Activated CD8-positive, alpha-beta T cell treated with anti-CD3 and anti-CD28 coated beads, Interleukin-2, amount 10 ng/mL, durations not matched to agents 7 days and 5 days (primary cell): ENCODE measurements at regions not wholly inside any gene's neighbourhood (a gene's known extent, or its start where the extent isn't known, plus 50 kb on each side); places are given as distances from the start of the nearest gene placed in this dataset.

Experiments used
- ATAC-seq: fragments of 150-1000 bp; cut with Tn5 transposase; one replicate; pipeline ENCODE4 v1.10.0; 2021; ENCODE audit warnings: moderate library complexity
- CTCF ChIA-PET: fragments of 350-600 bp; sonication (Branson Sonifier 250); formaldehyde crosslinking; loops from one replicate; lab custom pipeline; 2021; ENCODE audit warnings: antibody characterized with exemption; lab: Charles Lee
- POLR2A ChIA-PET: fragments of 350-600 bp; sonication (Branson Sonifier 250); formaldehyde crosslinking; loops from one replicate; lab custom pipeline; 2021; ENCODE audit warnings: antibody characterized with exemption; lab: Charles Lee
- DNase-seq: peaks from one replicate; pipeline ENCODE4 v3.0.0-alpha.2; 2020
- H3K27ac Mint-ChIP-seq: one replicate; pipeline ENCODE4 v1.8.0; 2021; ENCODE audit warnings: mild to moderate bottlenecking, mixed read lengths
- H3K27me3 Mint-ChIP-seq: one replicate; pipeline ENCODE4 v1.8.0; 2021; ENCODE audit warnings: low read depth, mixed read lengths
- H3K36me3 Mint-ChIP-seq: one replicate; pipeline ENCODE4 v1.8.0; 2021; ENCODE audit warnings: low read depth, mixed read lengths
- H3K4me1 Mint-ChIP-seq: one replicate; pipeline ENCODE4 v1.8.0; 2021; ENCODE audit warnings: low read depth, mixed read lengths
- H3K4me3 Mint-ChIP-seq: one replicate; pipeline ENCODE4 v1.8.0; 2021; ENCODE audit warnings: mild to moderate bottlenecking, mixed read lengths
- H3K9me3 Mint-ChIP-seq: one replicate; pipeline ENCODE4 v1.8.0; 2022; ENCODE audit warnings: mixed read lengths; ENCODE audit not compliant: insufficient read depth

DNA sequence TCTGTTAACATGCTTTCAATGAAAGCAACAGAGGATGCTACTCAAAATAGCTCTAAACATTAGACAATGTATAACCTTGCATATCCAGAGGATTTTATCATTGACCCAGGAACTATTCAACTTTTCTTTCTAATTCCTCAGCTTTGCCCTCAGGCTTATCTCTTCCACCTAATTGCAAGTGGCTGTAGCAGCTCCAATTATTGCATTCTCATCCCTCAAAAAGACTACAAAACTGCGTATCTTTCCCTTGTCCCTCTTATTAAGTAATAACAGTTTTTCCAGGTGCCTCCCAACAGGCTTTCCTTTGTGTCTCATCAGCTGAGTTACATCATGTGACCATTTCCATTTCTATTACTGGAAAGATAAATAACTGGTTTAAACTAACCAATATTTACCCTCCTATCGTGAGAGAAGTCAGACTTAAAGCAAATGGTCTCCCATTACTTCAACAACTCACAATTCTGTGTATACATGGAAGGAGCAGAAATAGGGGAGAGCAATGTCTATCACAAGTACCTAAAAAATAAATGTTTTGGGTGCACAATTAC, 78.0 kb upstream of the MBNL1 start:
- no peak overlapping the region for H3K27ac Mint-ChIP-seq
- DNase-seq (no peak), ATAC-seq (no peak)
- no peaks in the 10 kb centered on the region for H3K9me3 Mint-ChIP-seq
- H3K27me3 Mint-ChIP-seq: no peaks in the 10 kb centered on the region
- peaks cover 67% of the 10 kb centered on the region for H3K4me1 Mint-ChIP-seq
- H3K36me3 Mint-ChIP-seq: no peaks in the 10 kb centered on the region
- ChIA-PET CTCF (interaction anchor here (0.8 to 2.1 kb wide), 4 partner anchors 52 to 78 kb away, joined by 3 to 5 read pairs (median 4); partner anchors contain the start of gene MBNL1), POLR2A (interaction anchor here (0.6 to 3.0 kb wide), 2 partner anchors 78 to 85 kb away, joined by 3 to 14 read pairs; partner anchors contain the start of gene MBNL1)
- no peak overlapping the region for H3K4me3 Mint-ChIP-seq

DNA sequence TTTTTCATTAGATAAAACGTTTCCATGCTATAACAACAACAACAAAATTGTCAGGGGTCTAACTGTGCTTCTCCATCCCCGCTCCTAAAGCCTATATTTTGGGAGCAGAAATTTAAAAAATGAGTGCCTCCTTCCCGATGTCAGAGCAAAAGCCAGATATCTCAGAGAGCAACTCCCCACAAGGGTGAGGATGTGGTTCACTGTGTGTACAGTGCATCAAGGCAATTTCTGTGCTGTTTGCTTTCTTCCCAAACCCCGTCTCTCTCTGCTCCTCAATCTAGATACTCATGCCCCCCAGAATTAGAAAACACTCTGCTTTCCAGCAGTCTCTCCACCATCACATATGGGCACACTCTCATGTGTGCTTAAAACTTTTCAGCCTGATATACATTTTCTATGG, 76.7 kb upstream of the MBNL1 start:
- CTCF ChIA-PET: interaction anchor here (0.7 to 2.7 kb wide), 2 partner anchors 9 to 52 kb away, joined by 4 to 32 read pairs; no protein-coding TSS in a partner anchor
- peak overlapping the region; percentile 74 for H3K27ac Mint-ChIP-seq
- H3K27me3 Mint-ChIP-seq: no peaks in the 10 kb centered on the region
- POLR2A ChIA-PET: interaction anchor here (2.9 kb wide), 1 partner anchor 77 kb away, joined by 24 read pairs; the partner anchor contains the start of gene MBNL1
- H3K4me3 Mint-ChIP-seq: peak overlapping the region; percentile 57
- no peaks in the 10 kb centered on the region for H3K9me3 Mint-ChIP-seq
- DNase-seq (peak; percentile 72), ATAC-seq (peak; percentile 62)
- H3K4me1 Mint-ChIP-seq: peaks cover 77% of the 10 kb centered on the region
- H3K36me3 Mint-ChIP-seq: peaks cover 3% of the 10 kb centered on the region

DNA sequence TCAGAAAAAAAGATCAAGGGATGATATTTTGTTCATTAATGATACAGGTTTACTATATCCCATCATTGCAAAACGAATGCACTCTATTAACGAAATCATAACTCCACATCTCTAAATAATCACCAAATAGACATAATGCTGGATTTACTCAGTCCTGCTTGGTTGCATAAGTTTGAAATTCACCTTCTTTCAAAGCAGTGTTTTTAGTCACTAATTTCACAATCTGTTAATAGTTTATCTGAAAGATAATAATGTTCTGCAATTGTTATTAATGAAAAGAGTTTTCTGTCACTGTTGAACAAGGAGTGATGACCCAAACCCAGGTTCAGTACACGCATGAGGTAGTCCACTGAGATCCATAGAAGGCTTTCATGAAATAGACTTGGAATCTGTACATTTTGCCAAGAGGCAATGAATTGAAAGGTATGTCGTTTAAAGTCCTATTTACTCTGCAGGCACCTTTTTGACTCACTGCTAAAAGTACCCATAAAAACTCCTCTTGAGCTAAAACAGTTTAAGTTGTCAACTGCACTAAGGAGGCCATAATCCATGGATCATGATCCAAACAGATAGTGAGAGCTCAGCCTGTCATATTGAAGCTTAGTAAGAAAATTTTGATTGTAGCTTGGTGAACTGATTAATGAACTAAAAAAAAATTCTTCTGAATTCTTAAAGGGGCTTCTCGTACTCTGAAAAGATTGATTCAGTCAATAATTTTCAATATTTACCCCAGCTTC, 75.6 kb upstream of the MBNL1 start:
- ChIA-PET POLR2A (interaction anchor here (0.6 to 2.9 kb wide), 8 partner anchors 10 to 115 kb away, joined by 3 to 28 read pairs (median 5); partner anchors contain the start of gene MBNL1), CTCF (interaction anchor here (0.7 to 2.7 kb wide), 6 partner anchors 10 to 106 kb away, joined by 3 to 32 read pairs (median 6); no protein-coding TSS in a partner anchor)
- H3K36me3 Mint-ChIP-seq: peaks cover 3% of the 10 kb centered on the region

DNA sequence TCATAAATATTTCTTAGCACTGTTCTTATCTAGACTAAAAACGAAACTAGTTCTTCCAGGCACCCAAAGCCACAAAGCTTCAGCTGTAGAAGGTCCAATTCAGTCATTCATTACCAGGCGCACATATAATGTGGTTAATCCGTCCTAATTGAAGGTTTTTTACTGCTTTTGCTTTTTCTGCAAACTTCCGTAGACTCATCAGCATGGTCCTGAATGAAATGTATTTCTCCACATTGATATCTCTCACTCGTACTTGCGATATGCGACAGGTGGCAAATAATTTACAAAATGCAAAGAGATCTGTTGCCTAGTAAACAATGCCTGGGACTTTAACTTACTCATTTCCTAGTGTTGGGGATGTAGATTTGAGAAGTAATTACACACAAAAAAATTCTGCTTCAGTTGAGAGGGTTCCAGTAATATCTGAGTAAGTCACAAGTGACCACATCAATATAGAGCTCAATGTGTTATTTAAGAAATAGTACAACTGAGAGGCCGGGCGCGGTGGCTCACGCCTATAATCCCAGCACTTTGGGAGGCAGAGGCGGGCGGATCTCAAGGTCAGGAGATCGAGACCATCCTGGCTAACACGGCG, 75.0 kb upstream of the MBNL1 start:
- ATAC-seq: peak; percentile 75
- peak; percentile 66 for DNase-seq
- H3K4me1 Mint-ChIP-seq: peaks cover 82% of the 10 kb centered on the region
- H3K4me3 Mint-ChIP-seq: peak overlapping the region; percentile 71
- CTCF ChIA-PET: interaction anchor here (1.1 to 2.7 kb wide), 5 partner anchors 10 to 106 kb away, joined by 3 to 32 read pairs (median 7); no protein-coding TSS in a partner anchor
- H3K27me3 Mint-ChIP-seq: no peaks in the 10 kb centered on the region
- peaks cover 4% of the 10 kb centered on the region for H3K36me3 Mint-ChIP-seq
- H3K9me3 Mint-ChIP-seq: no peaks in the 10 kb centered on the region
- H3K27ac Mint-ChIP-seq: peak overlapping the region; percentile 83
- POLR2A ChIA-PET: interaction anchor here (0.6 to 2.9 kb wide), 8 partner anchors 10 to 114 kb away, joined by 3 to 28 read pairs (median 5); partner anchors contain the start of gene MBNL1

More for the DNA sequence above, 75.6 kb upstream of the MBNL1 start:
- H3K4me3 Mint-ChIP-seq: peak overlapping the region; percentile 71
- no peaks in the 10 kb centered on the region for H3K9me3 Mint-ChIP-seq
- ATAC-seq (peak; percentile 13), DNase-seq (no peak)
- peaks cover 82% of the 10 kb centered on the region for H3K4me1 Mint-ChIP-seq
- peak overlapping the region; percentile 83 for H3K27ac Mint-ChIP-seq
- no peaks in the 10 kb centered on the region for H3K27me3 Mint-ChIP-seq

DNA sequence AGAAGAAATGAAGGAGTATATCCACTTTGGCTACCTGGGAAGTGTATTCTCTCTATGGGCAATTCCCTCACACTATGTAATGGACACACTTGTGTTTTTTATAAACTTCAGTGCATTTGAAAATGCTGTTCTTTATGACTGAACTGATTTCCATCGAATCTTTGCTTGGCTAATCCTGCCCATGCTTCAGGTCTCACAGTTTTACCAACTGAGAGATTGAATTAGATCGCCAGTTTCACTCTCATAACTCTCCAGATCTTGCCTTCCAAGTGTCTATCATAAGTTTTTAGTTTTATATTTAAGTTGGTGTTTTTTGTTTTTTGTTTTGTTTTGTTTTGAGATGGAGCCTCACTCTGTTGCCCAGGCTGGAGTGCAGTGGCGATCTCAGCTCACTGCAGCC, 73.5 kb upstream of the MBNL1 start:
- DNase-seq (no peak), ATAC-seq (no peak)
- Mint-ChIP-seq H3K9me3 (no peaks in the 10 kb centered on the region), H3K36me3 (peaks cover 4% of the 10 kb centered on the region), H3K4me1 (peaks cover 82% of the 10 kb centered on the region), H3K4me3 (peak overlapping the region; percentile 17), H3K27me3 (no peaks in the 10 kb centered on the region), H3K27ac (peak overlapping the region; percentile 81)
- CTCF ChIA-PET: no interaction called here
- POLR2A ChIA-PET: interaction anchor here (1.9 to 6.0 kb wide), 2 partner anchors 48 to 74 kb away, joined by 7 to 77 read pairs; partner anchors contain the start of gene MBNL1

DNA sequence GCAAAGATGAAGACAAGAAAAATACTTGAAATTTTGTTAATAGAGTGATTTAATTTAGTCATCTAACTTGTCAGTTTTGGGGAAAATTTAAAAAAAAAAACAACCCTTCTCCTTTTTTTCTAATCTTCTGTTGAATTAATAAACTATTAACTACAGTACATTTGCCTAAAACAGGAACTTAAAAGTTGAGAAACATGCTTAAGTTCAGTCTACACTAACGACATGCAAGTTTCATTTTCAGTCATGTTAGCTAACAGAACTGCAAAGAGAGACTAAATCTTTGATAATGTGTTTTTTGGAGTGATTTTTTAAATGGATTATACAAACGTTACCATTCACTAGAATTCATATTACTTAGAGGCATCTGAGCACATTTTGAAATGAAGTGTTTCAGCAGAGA, 71.9 kb upstream of the MBNL1 start:
- Mint-ChIP-seq H3K4me3 (peak overlapping the region; percentile 67), H3K9me3 (no peaks in the 10 kb centered on the region), H3K27ac (peak overlapping the region; percentile 92), H3K36me3 (peaks cover 4% of the 10 kb centered on the region), H3K4me1 (peaks cover 84% of the 10 kb centered on the region), H3K27me3 (no peaks in the 10 kb centered on the region)
- no peak for ATAC-seq
- CTCF ChIA-PET: no interaction called here
- no peak for DNase-seq
- POLR2A ChIA-PET: interaction anchor here (1.9 to 6.0 kb wide), 2 partner anchors 47 to 73 kb away, joined by 7 to 77 read pairs; partner anchors contain the start of gene MBNL1

- H3K27ac Mint-ChIP-seq: peak overlapping the region; percentile 81
- DNase-seq (no peak), ATAC-seq (no peak)
- H3K9me3 Mint-ChIP-seq: no peaks in the 10 kb centered on the region
- ChIA-PET POLR2A (interaction anchor here (0.6 to 6.0 kb wide), 4 partner anchors 20 to 72 kb away, joined by 4 to 80 read pairs (median 42); partner anchors contain the start of gene MBNL1), CTCF (interaction anchor here (0.9 to 3.3 kb wide), 6 partner anchors 12 to 78 kb away, joined by 3 to 33 read pairs (median 5); no protein-coding TSS in a partner anchor)
- peaks cover 79% of the 10 kb centered on the region for H3K4me1 Mint-ChIP-seq
- peaks cover 4% of the 10 kb centered on the region for H3K36me3 Mint-ChIP-seq
- no peaks in the 10 kb centered on the region for H3K27me3 Mint-ChIP-seq
- H3K4me3 Mint-ChIP-seq: peak overlapping the region; percentile 67
Observed at GRCh38 chr3:152197451-152197850, 71.3 kb upstream of the MBNL1 start.

DNA sequence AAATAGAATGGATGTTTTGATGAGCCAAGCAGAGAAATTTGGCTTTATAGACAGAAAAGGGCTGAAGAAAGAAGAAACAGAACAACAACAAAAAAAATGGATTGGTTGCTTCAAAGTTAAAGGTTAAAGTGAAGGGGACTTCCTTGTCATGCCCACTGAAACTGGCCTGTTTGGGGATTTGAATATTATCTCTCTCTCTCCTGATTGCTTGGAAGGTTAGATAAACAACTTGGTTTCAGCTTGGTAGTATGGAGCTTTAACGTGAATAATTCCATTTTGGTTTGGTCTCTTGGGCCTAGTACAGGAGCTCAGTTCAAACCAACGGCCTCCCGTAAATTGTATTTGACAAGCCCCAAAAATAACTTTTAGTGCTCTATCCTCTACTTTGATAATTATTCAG, 70.8 kb upstream of the MBNL1 start:
- DNase-seq (no peak), ATAC-seq (no peak)
- CTCF ChIA-PET: interaction anchor here (0.9 to 3.3 kb wide), 8 partner anchors 9 to 78 kb away, joined by 3 to 33 read pairs (median 4); no protein-coding TSS in a partner anchor
- Mint-ChIP-seq H3K9me3 (no peaks in the 10 kb centered on the region), H3K4me3 (peak overlapping the region; percentile 67), H3K36me3 (peaks cover 4% of the 10 kb centered on the region), H3K27ac (peak overlapping the region; percentile 81), H3K4me1 (peaks cover 77% of the 10 kb centered on the region), H3K27me3 (no peaks in the 10 kb centered on the region)
- POLR2A ChIA-PET: interaction anchor here (0.6 to 6.0 kb wide), 4 partner anchors 20 to 72 kb away, joined by 4 to 80 read pairs (median 42); partner anchors contain the start of gene MBNL1

DNA sequence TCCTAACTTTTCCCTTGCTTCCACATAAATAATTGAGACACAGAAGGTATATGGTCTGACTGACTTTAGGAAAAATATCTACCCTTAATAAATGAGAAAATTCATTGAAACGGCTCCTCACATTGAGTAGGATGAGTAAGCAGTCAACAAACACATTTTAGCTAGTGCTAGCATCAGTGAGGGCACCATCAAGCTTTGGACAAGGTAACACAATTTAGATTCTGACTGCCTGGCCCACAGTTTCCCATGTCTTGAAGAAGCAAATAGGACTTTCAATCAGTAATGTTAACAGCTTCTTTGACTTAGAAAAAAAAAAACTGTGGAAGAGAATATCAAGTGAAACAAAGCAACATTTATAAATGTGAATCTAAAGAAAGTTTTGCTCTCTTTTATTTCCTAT, 70.1 kb upstream of the MBNL1 start:
- Mint-ChIP-seq H3K27ac (peak overlapping the region; percentile 81), H3K27me3 (no peaks in the 10 kb centered on the region), H3K9me3 (no peaks in the 10 kb centered on the region), H3K4me1 (peaks cover 76% of the 10 kb centered on the region), H3K36me3 (peaks cover 4% of the 10 kb centered on the region), H3K4me3 (peak overlapping the region; percentile 67)
- POLR2A ChIA-PET: interaction anchor here (0.7 to 6.0 kb wide), 9 partner anchors 19 to 87 kb away, joined by 3 to 80 read pairs (median 4); partner anchors contain the start of gene MBNL1
- no peak for ATAC-seq
- CTCF ChIA-PET: interaction anchor here (0.9 to 3.3 kb wide), 11 partner anchors 9 to 86 kb away, joined by 3 to 33 read pairs (median 4); no protein-coding TSS in a partner anchor
- no peak for DNase-seq

- Mint-ChIP-seq H3K36me3 (peaks cover 4% of the 10 kb centered on the region), H3K9me3 (no peaks in the 10 kb centered on the region), H3K4me3 (peak overlapping the region; percentile 67), H3K4me1 (peaks cover 73% of the 10 kb centered on the region), H3K27me3 (no peaks in the 10 kb centered on the region), H3K27ac (peak overlapping the region; percentile 81)
- ATAC-seq (peak; percentile 43), DNase-seq (peak; percentile 47)
- POLR2A ChIA-PET: interaction anchor here (0.7 to 6.0 kb wide), 9 partner anchors 16 to 86 kb away, joined by 3 to 80 read pairs (median 3); partner anchors contain the start of gene MBNL1
- CTCF ChIA-PET: interaction anchor here (0.6 to 3.3 kb wide), 12 partner anchors 10 to 85 kb away, joined by 3 to 33 read pairs (median 4); no protein-coding TSS in a partner anchor
Observed at GRCh38 chr3:152199102-152199840, 69.5 kb upstream of the MBNL1 start.
